ENCODE measurements at regions not wholly inside any gene's neighbourhood (a gene's known extent, or its start where the extent isn't known, plus 50 kb on each side); places are given as distances from the start of the nearest gene placed in this dataset.

- no peaks in the 10 kb centered on the region for H3K79me1 ChIP-seq (ENCODE audit: low read depth, low read length)
- no peak overlapping the region for H4K91ac ChIP-seq (replicated peaks; ENCODE audit: insufficient read length, low read length)
- no peaks in the 10 kb centered on the region for H3K36me3 ChIP-seq (ENCODE audit: control insufficient read depth in 2 of 4, insufficient read depth in 4 of 4, low read length in 3 of 4)
- H4K8ac ChIP-seq (ENCODE audit: extremely low read depth, insufficient read depth, low read length): no peak overlapping the region
- H2AFZ ChIP-seq (ENCODE audit: low read length): no peak overlapping the region
- H3K4me3 ChIP-seq (ENCODE audit: extremely low read depth in 1 of 4, insufficient read depth in 2 of 4, low read depth in 3 of 4, low read length in 4 of 4): no peak overlapping the region
- FAIRE-seq (no peak), DNase-seq (ENCODE audit: low read depth in 1 of 2, low spot score in 2 of 2) (no peak)
- H2AK5ac ChIP-seq (ENCODE audit: low read depth, low read length): no peak overlapping the region
- no peak overlapping the region for H3K9ac ChIP-seq (replicated peaks in 1 of 4; ENCODE audit: extremely low read depth in 1 of 4, low read depth in 3 of 4, low read length in 3 of 4)
- H3K9me3 ChIP-seq (ENCODE audit: insufficient read depth in 2 of 2, low read depth in 1 of 2, low read length in 1 of 2): no peaks in the 10 kb centered on the region
- ChIA-PET POLR2A (ENCODE audit: partially characterized antibody) (no interaction called here), CTCF (ENCODE audit: partially characterized antibody) (no interaction called here)
- H2BK20ac ChIP-seq (ENCODE audit: low read length): no peak overlapping the region
- H3K27ac ChIP-seq (ENCODE audit: low read depth, low read length): no peak overlapping the region
- no peak overlapping the region for H3K4me2 ChIP-seq (ENCODE audit: insufficient read depth in 1 of 2, low read depth in 2 of 2, low read length in 2 of 2)
- no peak overlapping the region for H2BK5ac ChIP-seq (ENCODE audit: low read depth, low read length)
- no peaks in the 10 kb centered on the region for H3K23me2 ChIP-seq (ENCODE audit: low read depth, low read length)
- H3K4me1 ChIP-seq (replicated peaks in 1 of 4; ENCODE audit: control insufficient read depth in 3 of 4, insufficient read depth in 4 of 4, low read length in 3 of 4): no peaks in the 10 kb centered on the region; a peak in 1 of 7 replicates
- no peak overlapping the region for H2BK120ac ChIP-seq (replicated peaks; ENCODE audit: low read depth, low read length)
- no peak overlapping the region for H3K23ac ChIP-seq (ENCODE audit: insufficient read length)
- no peaks in the 10 kb centered on the region for H3K79me2 ChIP-seq (ENCODE audit: control insufficient read depth in 1 of 2, insufficient read depth in 2 of 2, low read length in 2 of 2)
- H4K5ac ChIP-seq (ENCODE audit: insufficient read length, low read depth, low read length): no peak overlapping the region
- no peaks in the 10 kb centered on the region for H4K20me1 ChIP-seq (replicated peaks in 1 of 2; ENCODE audit: control insufficient read depth in 1 of 2, insufficient read depth in 2 of 2, low read length in 2 of 2)
- H3K56ac ChIP-seq (replicated peaks; ENCODE audit: insufficient read length, low read depth, low read length): no peak overlapping the region
- WGBS, 2 experiments (ENCODE audit: extremely low coverage in 1 of 2, insufficient coverage in 1 of 2, insufficient read length in 1 of 2, insufficient replicate concordance in 2 of 2, low coverage in 1 of 2, low lambda C conversion rate in 2 of 2, missing lambda C conversion rate in 1 of 2): 97% methylated on average over 1 of the region's 1 CpG; no CpG with 5 or more reads in 1 of the 2 experiments
- no peak overlapping the region for H3K18ac ChIP-seq (ENCODE audit: extremely low read depth, low read length)
- H3K14ac ChIP-seq (ENCODE audit: insufficient read length): no peak overlapping the region
- no peak overlapping the region for H3K4ac ChIP-seq (replicated peaks; ENCODE audit: insufficient read length, low read depth, low read length)
- H3K27me3 ChIP-seq (replicated peaks in 1 of 4; ENCODE audit: control insufficient read depth in 3 of 4, extremely low read depth in 1 of 4, insufficient read depth in 3 of 4, low read length in 3 of 4): no peaks in the 10 kb centered on the region
- no peak overlapping the region for H2BK15ac ChIP-seq (ENCODE audit: low read length)
- no peak overlapping the region for H2BK12ac ChIP-seq (ENCODE audit: low read depth, low read length)
- TF ChIP-seq RNF2 (IDR thresholded peaks at IDR 0.05; ENCODE audit: borderline replicate concordance, low read depth, low read length, missing control alignments, poor library complexity, severe bottlenecking) (no peak), TBP (IDR thresholded peaks at IDR 0.05; ENCODE audit: low read depth, low read length) (no peak), ZNF274 (IDR thresholded peaks at IDR 0.05; ENCODE audit: borderline replicate concordance, extremely low read depth, low read length) (no peak), NRF1 (IDR thresholded peaks at IDR 0.05; ENCODE audit: low read depth, low read length) (no peak), SRF (IDR thresholded peaks at IDR 0.05; ENCODE audit: low read depth, low read length) (no peak), SP4 (IDR thresholded peaks at IDR 0.05; ENCODE audit: low read length) (no peak), CHD2 (IDR thresholded peaks at IDR 0.05; ENCODE audit: low read length) (no peak), SP1 (IDR thresholded peaks at IDR 0.05; ENCODE audit: low read depth, low read length) (no peak), NANOG (IDR thresholded peaks at IDR 0.05; ENCODE audit: insufficient read depth, low read depth, low read length, poor library complexity, severe bottlenecking) (no peak), RAD21 (IDR thresholded peaks at IDR 0.05 in 1 of 2, conservative IDR thresholded peaks at IDR 0.05 in 1 of 2; ENCODE audit: low read depth in 2 of 2, low read length in 2 of 2) (no peak), ATF3 (IDR thresholded peaks at IDR 0.05; ENCODE audit: insufficient read depth, low read depth, low read length) (no peak), JUN (IDR thresholded peaks at IDR 0.05; ENCODE audit: low read depth, low read length) (no peak), TAF1 (IDR thresholded peaks at IDR 0.05; ENCODE audit: low read depth, low read length) (no peak)
- TF ChIP-seq, protein P1, sequence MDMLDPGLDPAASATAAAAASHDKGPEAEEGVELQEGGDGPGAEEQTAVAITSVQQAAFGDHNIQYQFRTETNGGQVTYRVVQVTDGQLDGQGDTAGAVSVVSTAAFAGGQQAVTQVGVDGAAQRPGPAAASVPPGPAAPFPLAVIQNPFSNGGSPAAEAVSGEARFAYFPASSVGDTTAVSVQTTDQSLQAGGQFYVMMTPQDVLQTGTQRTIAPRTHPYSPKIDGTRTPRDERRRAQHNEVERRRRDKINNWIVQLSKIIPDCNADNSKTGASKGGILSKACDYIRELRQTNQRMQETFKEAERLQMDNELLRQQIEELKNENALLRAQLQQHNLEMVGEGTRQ (IDR thresholded peaks at IDR 0.05; ENCODE audit: low read length): no peak
These were observed 1020.4 kb downstream of the CDH18 start for GRCh38 chr5:18967637-18968036.

All from H1 (cell line).